Nephron (organoid): ENCODE measurements at regions not wholly inside any gene's neighbourhood (a gene's known extent, or its start where the extent isn't known, plus 50 kb on each side); places are given as distances from the start of the nearest gene placed in this dataset.

Experiments used
- H3K27ac Mint-ChIP-seq, 3 experiments: 2 replicates each; pipeline ENCODE4 v1.8.0; 2020; ENCODE audit warnings: mixed read lengths in 3 of 3, mild to moderate bottlenecking in 2 of 3, moderate library complexity in 1 of 3
- H3K27me3 Mint-ChIP-seq: 2 replicates; pipeline ENCODE4 v1.8.0; 2021; ENCODE audit warnings: low read depth, mild to moderate bottlenecking, moderate library complexity, mixed read lengths
- H3K36me3 Mint-ChIP-seq: 2 replicates; pipeline ENCODE4 v1.8.0; 2020; ENCODE audit warnings: low read depth, mixed read lengths
- H3K4me1 Mint-ChIP-seq: 2 replicates; pipeline ENCODE4 v1.8.0; 2020; ENCODE audit warnings: mixed read lengths
- H3K4me3 Mint-ChIP-seq, 3 experiments: 2 replicates each; pipeline ENCODE4 v1.8.0; 2020; ENCODE audit warnings: mild to moderate bottlenecking in 3 of 3, mixed read lengths in 3 of 3, moderate library complexity in 2 of 3
- H3K9me3 Mint-ChIP-seq: 2 replicates; pipeline ENCODE4 v1.8.0; 2020; ENCODE audit warnings: mixed read lengths
- TF ChIP-seq, protein P1 (sequence below), 3 experiments: fragments of 200-600 bp; sonication (generic); IDR thresholded peaks; one replicate each; pipeline ENCODE4 v1.5.0; 2021; ENCODE audit warnings: antibody characterized with exemption in 3 of 3; ENCODE audit not compliant: unreplicated experiment in 3 of 3

DNA sequence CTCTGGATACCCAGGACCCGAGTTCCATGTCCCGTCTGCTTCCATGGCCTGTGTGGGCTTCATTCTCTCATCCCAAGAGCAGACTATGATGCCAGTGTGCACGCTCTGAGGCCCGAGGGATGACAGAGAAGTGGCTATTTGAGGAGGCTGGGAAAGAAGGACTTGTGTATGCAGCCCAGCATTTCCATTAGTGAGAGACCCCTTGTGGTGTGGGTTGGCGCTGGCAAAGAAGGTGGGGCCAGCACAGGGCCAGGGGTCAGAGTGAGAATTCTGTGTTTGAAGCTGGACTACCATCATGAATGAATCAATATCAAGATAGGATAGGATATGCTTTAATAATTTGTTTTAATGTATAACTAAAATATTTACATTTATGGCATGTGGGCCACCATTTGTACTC lies 200.8 kb downstream of the HIPK3 start:
- Mint-ChIP-seq H3K27me3 (peaks cover 9% of the 10 kb centered on the region), H3K4me3 (no peak overlapping the region), H3K36me3 (no peaks in the 10 kb centered on the region), H3K9me3 (no peaks in the 10 kb centered on the region), H3K27ac (no peak overlapping the region), H3K4me1 (peaks cover 28% of the 10 kb centered on the region)
- TF ChIP-seq, protein P1, sequence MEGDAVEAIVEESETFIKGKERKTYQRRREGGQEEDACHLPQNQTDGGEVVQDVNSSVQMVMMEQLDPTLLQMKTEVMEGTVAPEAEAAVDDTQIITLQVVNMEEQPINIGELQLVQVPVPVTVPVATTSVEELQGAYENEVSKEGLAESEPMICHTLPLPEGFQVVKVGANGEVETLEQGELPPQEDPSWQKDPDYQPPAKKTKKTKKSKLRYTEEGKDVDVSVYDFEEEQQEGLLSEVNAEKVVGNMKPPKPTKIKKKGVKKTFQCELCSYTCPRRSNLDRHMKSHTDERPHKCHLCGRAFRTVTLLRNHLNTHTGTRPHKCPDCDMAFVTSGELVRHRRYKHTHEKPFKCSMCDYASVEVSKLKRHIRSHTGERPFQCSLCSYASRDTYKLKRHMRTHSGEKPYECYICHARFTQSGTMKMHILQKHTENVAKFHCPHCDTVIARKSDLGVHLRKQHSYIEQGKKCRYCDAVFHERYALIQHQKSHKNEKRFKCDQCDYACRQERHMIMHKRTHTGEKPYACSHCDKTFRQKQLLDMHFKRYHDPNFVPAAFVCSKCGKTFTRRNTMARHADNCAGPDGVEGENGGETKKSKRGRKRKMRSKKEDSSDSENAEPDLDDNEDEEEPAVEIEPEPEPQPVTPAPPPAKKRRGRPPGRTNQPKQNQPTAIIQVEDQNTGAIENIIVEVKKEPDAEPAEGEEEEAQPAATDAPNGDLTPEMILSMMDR (IDR thresholded peaks at IDR 0.05; ENCODE audit: unreplicated experiment in 3 of 3): no peak

DNA sequence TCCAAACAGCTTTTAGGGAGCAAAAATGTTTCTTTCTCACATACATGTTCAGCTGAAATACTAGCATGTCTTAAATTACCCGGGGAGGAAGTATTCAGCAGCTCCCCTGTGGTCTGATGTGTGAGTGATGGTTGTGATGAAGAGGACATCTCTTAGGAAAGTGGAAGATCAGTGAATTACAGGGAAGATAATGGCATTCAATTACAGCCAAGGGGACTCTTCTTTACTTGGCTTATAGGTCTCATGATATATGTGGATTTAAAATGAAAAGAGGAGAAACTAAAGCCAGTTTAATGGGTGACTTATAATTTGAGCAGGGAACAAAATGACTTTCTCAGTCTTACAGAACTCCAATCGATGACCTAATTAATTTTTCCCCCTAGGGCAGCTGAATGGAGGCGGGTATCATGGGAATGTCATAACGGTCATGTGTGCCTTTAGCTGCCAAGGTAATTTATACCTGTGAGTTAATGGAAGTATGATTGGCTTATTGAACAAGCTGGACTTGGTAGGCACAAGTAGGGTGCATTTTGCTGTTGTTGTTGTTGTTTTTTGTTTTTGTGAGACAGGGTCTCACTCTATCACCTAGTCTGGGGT lies 198.8 kb downstream of the HIPK3 start:
- Mint-ChIP-seq H3K27ac (no peak overlapping the region), H3K36me3 (no peaks in the 10 kb centered on the region), H3K9me3 (no peaks in the 10 kb centered on the region), H3K4me1 (peaks cover 31% of the 10 kb centered on the region), H3K4me3 (no peak overlapping the region), H3K27me3 (peaks cover 4% of the 10 kb centered on the region)
- TF ChIP-seq, protein P1 (IDR thresholded peaks at IDR 0.05; ENCODE audit: unreplicated experiment in 3 of 3): no peak

DNA sequence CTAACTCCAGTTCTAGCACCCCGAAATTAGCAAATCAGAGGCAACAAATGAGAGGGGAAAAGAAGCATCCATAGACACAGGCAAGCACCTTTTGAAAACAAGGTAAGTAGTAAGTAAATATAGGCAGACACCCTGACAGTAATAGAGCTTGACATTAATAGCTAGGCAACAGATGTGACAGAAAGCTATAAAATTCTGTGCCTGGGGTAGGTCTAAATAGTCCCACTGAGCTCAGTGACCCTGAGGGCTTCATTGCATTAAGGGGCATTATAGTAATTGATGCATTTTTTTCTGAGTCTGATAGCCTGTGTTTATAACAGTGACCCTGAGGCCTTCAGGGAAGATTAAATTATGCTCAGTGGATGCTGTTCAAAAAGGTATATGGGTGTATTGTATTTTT lies 197.1 kb downstream of the HIPK3 start:
- Mint-ChIP-seq H3K4me3 (no peak overlapping the region), H3K4me1 (peaks cover 29% of the 10 kb centered on the region), H3K9me3 (no peaks in the 10 kb centered on the region), H3K36me3 (no peaks in the 10 kb centered on the region), H3K27ac (no peak overlapping the region), H3K27me3 (no peaks in the 10 kb centered on the region)
- TF ChIP-seq, protein P1 (IDR thresholded peaks at IDR 0.05; ENCODE audit: unreplicated experiment in 3 of 3): no peak

DNA sequence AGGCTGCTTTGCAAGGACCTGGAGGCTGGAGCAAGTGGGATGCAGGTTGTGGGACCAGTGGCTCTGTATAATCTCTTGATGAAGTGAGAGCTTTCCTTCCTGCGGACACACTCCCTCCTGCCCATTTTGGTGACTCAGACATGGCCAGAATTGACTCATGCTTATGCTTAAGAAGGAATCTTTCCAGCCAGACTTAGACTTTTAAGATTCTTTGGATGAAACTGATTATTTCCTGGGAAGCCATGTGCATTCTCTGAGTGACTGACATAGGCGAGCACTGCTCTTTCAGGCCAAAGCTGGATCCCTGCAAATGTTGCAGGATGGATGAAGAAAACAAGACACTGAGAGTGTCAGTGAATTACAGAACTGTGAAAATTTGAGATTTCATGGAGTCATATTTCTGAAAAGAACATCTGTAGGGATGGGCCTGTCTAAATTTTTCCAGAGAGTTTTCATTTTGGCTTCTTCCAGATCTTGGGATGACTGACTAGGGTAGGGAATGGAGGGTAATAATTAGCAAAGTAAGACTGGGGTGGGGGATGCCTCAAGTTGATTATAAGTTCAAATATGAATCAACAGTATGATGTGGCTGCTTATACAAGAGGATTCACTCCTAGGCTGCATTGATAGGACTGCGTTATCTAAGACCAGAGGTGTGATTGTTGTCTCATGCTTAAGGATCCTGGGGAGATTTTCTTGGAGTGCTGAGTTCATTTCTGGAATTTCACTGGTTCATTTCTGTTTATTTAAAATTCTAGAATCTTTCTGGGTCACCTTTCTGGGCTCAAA lies 195.8 kb downstream of the HIPK3 start:
- Mint-ChIP-seq H3K4me1 (peaks cover 19% of the 10 kb centered on the region), H3K27me3 (no peaks in the 10 kb centered on the region), H3K27ac (no peak overlapping the region), H3K36me3 (no peaks in the 10 kb centered on the region), H3K4me3 (no peak overlapping the region), H3K9me3 (no peaks in the 10 kb centered on the region)
- TF ChIP-seq, protein P1 (IDR thresholded peaks at IDR 0.05; ENCODE audit: unreplicated experiment in 3 of 3): no peak

DNA sequence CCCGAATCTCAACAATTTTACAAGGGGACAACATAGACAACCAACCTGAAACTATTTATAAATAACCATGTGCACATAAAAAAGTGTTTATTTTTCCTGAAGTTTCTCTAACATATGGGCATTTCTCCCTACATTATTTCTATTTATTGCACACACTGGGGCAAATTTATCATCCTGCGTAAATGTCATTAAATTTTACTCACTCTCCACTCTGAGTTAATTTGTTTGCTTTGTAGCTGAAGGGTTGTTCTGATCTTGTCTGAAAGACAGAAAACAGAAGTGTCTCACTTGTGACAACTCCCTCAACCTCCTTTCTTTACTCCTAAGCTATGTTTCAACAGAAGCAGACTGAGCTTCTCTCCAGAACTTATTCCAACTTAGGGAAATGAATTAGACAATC lies 194.2 kb downstream of the HIPK3 start:
- Mint-ChIP-seq H3K36me3 (no peaks in the 10 kb centered on the region), H3K9me3 (no peaks in the 10 kb centered on the region), H3K4me1 (peaks cover 19% of the 10 kb centered on the region), H3K4me3 (no peak overlapping the region), H3K27me3 (no peaks in the 10 kb centered on the region), H3K27ac (no peak overlapping the region)
- TF ChIP-seq, protein P1 (IDR thresholded peaks at IDR 0.05; ENCODE audit: unreplicated experiment in 3 of 3): no peak

DNA sequence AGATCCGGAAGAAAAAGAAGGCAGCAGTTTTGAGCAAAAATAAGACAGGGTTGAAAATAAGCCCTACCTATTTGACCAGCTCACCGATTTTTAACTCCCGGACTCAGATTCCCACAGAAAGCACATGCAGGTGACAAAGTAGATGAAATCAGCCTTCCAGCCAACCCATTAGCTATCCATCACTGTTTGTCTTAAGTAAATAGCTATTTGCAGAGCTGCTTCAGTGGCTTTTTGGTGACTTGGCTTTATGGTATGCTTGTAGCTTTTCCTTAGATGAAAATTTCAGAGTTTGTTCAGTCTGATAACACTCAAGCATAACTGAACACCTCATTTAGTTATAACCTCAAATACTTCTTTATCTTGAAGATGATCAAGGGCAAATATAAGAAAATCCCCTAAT lies 192.6 kb downstream of the HIPK3 start:
- TF ChIP-seq, protein P1 (IDR thresholded peaks at IDR 0.05; ENCODE audit: unreplicated experiment in 3 of 3): no peak
- Mint-ChIP-seq H3K4me3 (no peak overlapping the region), H3K27me3 (no peaks in the 10 kb centered on the region), H3K9me3 (no peaks in the 10 kb centered on the region), H3K36me3 (no peaks in the 10 kb centered on the region), H3K4me1 (peaks cover 27% of the 10 kb centered on the region), H3K27ac (no peak overlapping the region)
